Mesenchymal stem cell (in vitro differentiated cells and primary cell): ENCODE measurements at regions not wholly inside any gene's neighbourhood (a gene's known extent, or its start where the extent isn't known, plus 50 kb on each side); places are given as distances from the start of the nearest gene placed in this dataset.

ENCODE experiments used
- DNase-seq: peaks from one replicate; pipeline ENCODE4 v3.0.0-alpha.2; 2013
- H2AFZ ChIP-seq: one replicate; pipeline ENCODE4 v1.6.1; 2013; ENCODE audit warnings: low read depth, mild to moderate bottlenecking, control low read depth, inconsistent platforms, low read length, moderate library complexity
- H2AK5ac ChIP-seq: 2 replicates; pipeline ENCODE4 v1.6.1; 2013; ENCODE audit warnings: low read length, moderate library complexity, mild to moderate bottlenecking, inconsistent platforms; ENCODE audit not compliant: severe bottlenecking
- H2BK120ac ChIP-seq: one replicate; pipeline ENCODE4 v1.6.1; 2013; ENCODE audit warnings: low read depth, mild to moderate bottlenecking, inconsistent platforms, low read length, moderate library complexity
- H2BK12ac ChIP-seq, 2 experiments: one replicate each; pipeline ENCODE4 v1.6.1; 2013; ENCODE audit warnings: inconsistent platforms in 2 of 2, low read length in 2 of 2, mild to moderate bottlenecking in 2 of 2, moderate library complexity in 2 of 2, control low read depth in 1 of 2
- H2BK15ac ChIP-seq: one replicate; pipeline ENCODE4 v1.6.1; 2013; ENCODE audit warnings: mild to moderate bottlenecking, low read depth, inconsistent platforms; ENCODE audit not compliant: poor library complexity, severe bottlenecking
- H2BK5ac ChIP-seq: 2 replicates; pipeline ENCODE4 v1.6.1; 2013; ENCODE audit warnings: low read depth, mild to moderate bottlenecking, low read length, control low read depth, inconsistent platforms; ENCODE audit not compliant: poor library complexity, severe bottlenecking
- H3K14ac ChIP-seq, 2 experiments: one replicate each; pipeline ENCODE4 v1.6.1; 2013; ENCODE audit warnings: inconsistent platforms in 2 of 2, low read length in 2 of 2, control low read depth in 1 of 2, mild to moderate bottlenecking in 1 of 2, moderate library complexity in 1 of 2
- H3K18ac ChIP-seq, 2 experiments: one replicate each; pipeline ENCODE4 v1.6.1; 2013; ENCODE audit warnings: inconsistent platforms in 2 of 2, low read length in 2 of 2, control low read depth in 1 of 2, low read depth in 1 of 2, mild to moderate bottlenecking in 1 of 2
- H3K23ac ChIP-seq, 2 experiments: one replicate each; pipeline ENCODE4 v1.6.1; 2013; ENCODE audit warnings: inconsistent platforms in 2 of 2, low read length in 2 of 2, mild to moderate bottlenecking in 2 of 2, moderate library complexity in 2 of 2, control low read depth in 1 of 2
- H3K27ac ChIP-seq: 2 replicates; pipeline ENCODE4 v1.5.1; 2013; ENCODE audit warnings: mild to moderate bottlenecking, moderate library complexity, low read length, control low read depth, inconsistent platforms; ENCODE audit not compliant: poor library complexity, severe bottlenecking
- H3K27me3 ChIP-seq, 2 experiments: 2 replicates each; pipeline versions ENCODE4 v1.6.1 to v1.7.0; 2013; ENCODE audit warnings: low read length in 2 of 2, mild to moderate bottlenecking in 2 of 2, moderate library complexity in 2 of 2, control low read depth in 1 of 2, inconsistent platforms in 1 of 2; ENCODE audit not compliant: control insufficient read depth in 1 of 2, insufficient read depth in 1 of 2
- H3K36me3 ChIP-seq, 2 experiments: 2 replicates each; pipeline versions ENCODE4 v1.6.1 to v1.7.0; 2013; ENCODE audit warnings: low read length in 2 of 2, control low read depth in 1 of 2, inconsistent platforms in 1 of 2, low read depth in 1 of 2, mild to moderate bottlenecking in 1 of 2; ENCODE audit not compliant: insufficient read depth in 2 of 2, control insufficient read depth in 1 of 2
- H3K4ac ChIP-seq, 2 experiments: one replicate each; pipeline ENCODE4 v1.6.1; 2013; ENCODE audit warnings: inconsistent platforms in 2 of 2, low read length in 2 of 2, mild to moderate bottlenecking in 2 of 2, moderate library complexity in 2 of 2, control low read depth in 1 of 2, low read depth in 1 of 2
- H3K4me1 ChIP-seq: 2 replicates; pipeline ENCODE4 v1.6.1; 2013; ENCODE audit warnings: low read depth, low read length, control low read depth; ENCODE audit not compliant: control insufficient read depth, insufficient read depth
- H3K4me2 ChIP-seq: 2 replicates; pipeline ENCODE4 v1.6.1; 2013; ENCODE audit warnings: low read length, mild to moderate bottlenecking, inconsistent platforms; ENCODE audit not compliant: poor library complexity, severe bottlenecking
- H3K4me3 ChIP-seq, 2 experiments: 2 replicates each; pipeline versions ENCODE4 v1.5.1 to v1.7.0; 2013; ENCODE audit warnings: low read length in 2 of 2, mild to moderate bottlenecking in 2 of 2, control low read depth in 1 of 2, low read depth in 1 of 2; ENCODE audit not compliant: insufficient read depth in 1 of 2
- H3K79me1 ChIP-seq: replicated peaks from 2 replicates; pipeline ENCODE4 v1.6.1; 2013; ENCODE audit warnings: mild to moderate bottlenecking, control low read depth, low read length, inconsistent platforms; ENCODE audit not compliant: poor library complexity, severe bottlenecking
- H3K9ac ChIP-seq: 2 replicates; pipeline ENCODE4 v1.7.0; 2013; ENCODE audit warnings: mild to moderate bottlenecking, low read length, moderate library complexity
- H3K9me3 ChIP-seq: 2 replicates; pipeline ENCODE4 v1.7.0; 2013; ENCODE audit warnings: mild to moderate bottlenecking, low read length; ENCODE audit not compliant: control insufficient read depth
- H4K8ac ChIP-seq: one replicate; pipeline ENCODE4 v1.6.1; 2013; ENCODE audit warnings: inconsistent platforms, mild to moderate bottlenecking, low read length, moderate library complexity
- H4K91ac ChIP-seq: one replicate; pipeline ENCODE4 v1.6.1; 2013; ENCODE audit warnings: mild to moderate bottlenecking, low read length, inconsistent platforms
- WGBS: methylation state at CpG from one replicate; pipeline ENCODE4 v1.1.7; 2013; ENCODE audit warnings: mixed read lengths; 5-methylcytosine and 5-hydroxymethylcytosine counted together

DNA sequence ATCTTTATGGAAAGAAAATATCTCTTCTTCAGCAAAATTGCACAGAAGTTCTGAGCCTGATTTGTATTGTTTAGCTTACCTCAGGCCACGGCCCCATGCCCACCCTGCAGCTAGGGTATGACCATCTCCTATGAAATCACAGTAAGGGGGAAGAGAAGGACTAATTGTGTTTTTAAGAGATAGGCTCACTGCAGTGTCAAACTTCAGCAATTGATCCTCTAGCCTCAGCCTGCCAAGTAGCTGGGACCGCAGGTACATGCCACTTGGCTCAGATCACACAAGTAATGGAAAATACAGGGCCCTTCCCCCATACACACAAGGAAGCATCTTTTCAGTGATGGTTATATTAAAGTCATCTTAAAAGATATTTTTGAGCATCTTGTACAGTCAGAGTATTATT lies 60.0 kb downstream of the DMAC1 start:
- no peak overlapping the region for H3K18ac ChIP-seq
- no peak overlapping the region for H2AK5ac ChIP-seq
- H2BK12ac ChIP-seq: no peak overlapping the region
- no peak overlapping the region for H2BK15ac ChIP-seq
- no peaks in the 10 kb centered on the region for H3K79me1 ChIP-seq
- no peak overlapping the region for H4K8ac ChIP-seq
- no peak overlapping the region for H3K14ac ChIP-seq
- no peak overlapping the region for H2AFZ ChIP-seq
- H3K9me3 ChIP-seq: no peaks in the 10 kb centered on the region
- no peak overlapping the region for H3K4me3 ChIP-seq
- H3K27ac ChIP-seq: no peak overlapping the region
- H4K91ac ChIP-seq: no peak overlapping the region
- DNase-seq: no peak
- H3K9ac ChIP-seq: no peak overlapping the region
- 79% methylated on average over 1 of the region's 2 CpGs for WGBS
- no peaks in the 10 kb centered on the region for H3K27me3 ChIP-seq
- H2BK120ac ChIP-seq: no peak overlapping the region
- no peaks in the 10 kb centered on the region for H3K4me1 ChIP-seq
- H3K23ac ChIP-seq: no peak overlapping the region
- H3K4ac ChIP-seq: no peak overlapping the region
- no peaks in the 10 kb centered on the region for H3K36me3 ChIP-seq
- no peak overlapping the region for H2BK5ac ChIP-seq
- no peak overlapping the region for H3K4me2 ChIP-seq

DNA sequence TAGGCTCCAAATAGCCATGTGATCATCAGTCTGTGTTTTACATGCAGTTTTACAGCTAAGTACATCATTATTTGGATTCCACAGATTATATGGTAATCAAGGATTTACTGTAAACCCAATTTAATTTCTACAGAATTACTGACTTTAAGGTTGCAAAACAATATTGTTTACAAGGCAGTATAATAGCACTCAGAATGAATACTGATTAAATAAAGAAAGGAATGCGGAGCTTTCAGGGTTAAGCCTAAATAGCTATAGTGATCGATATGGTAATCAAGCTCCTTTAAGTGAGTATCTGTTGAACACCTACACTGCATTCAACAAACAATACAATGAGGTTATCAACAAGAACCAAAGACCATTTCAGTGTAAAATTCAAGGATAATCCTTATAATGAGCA lies 64.3 kb downstream of the DMAC1 start:
- Histone ChIP-seq H3K23ac (no peak overlapping the region), H3K4ac (no peak overlapping the region), H3K4me2 (no peak overlapping the region), H3K9ac (no peak overlapping the region), H2BK15ac (no peak overlapping the region), H2AFZ (no peak overlapping the region), H3K27me3 (no peaks in the 10 kb centered on the region), H3K9me3 (no peaks in the 10 kb centered on the region), H4K91ac (no peak overlapping the region), H2BK12ac (no peak overlapping the region), H3K27ac (no peak overlapping the region), H2AK5ac (no peak overlapping the region), H3K79me1 (no peaks in the 10 kb centered on the region), H4K8ac (no peak overlapping the region), H2BK120ac (no peak overlapping the region), H3K36me3 (no peaks in the 10 kb centered on the region), H3K4me1 (no peaks in the 10 kb centered on the region), H2BK5ac (no peak overlapping the region), H3K4me3 (no peak overlapping the region), H3K14ac (no peak overlapping the region), H3K18ac (no peak overlapping the region)
- no CpG with 5 or more reads among the region's 2 CpGs for WGBS
- no peak for DNase-seq

DNA sequence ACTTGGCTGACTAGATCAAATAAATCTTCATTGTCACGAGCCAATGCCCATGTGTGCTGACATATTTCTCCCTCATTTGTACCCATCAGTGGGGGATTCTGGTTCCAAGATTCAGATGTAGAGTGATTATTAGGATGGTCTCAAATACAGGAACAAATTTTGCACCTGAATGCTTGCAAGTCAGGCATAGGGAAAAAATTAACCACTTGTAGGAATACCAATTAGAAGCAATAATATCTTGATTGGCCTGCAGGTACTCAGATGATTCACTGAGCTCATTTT lies 69.5 kb downstream of the DMAC1 start:
- H2AK5ac ChIP-seq: no peak overlapping the region
- no peaks in the 10 kb centered on the region for H3K4me1 ChIP-seq
- no peak overlapping the region for H2BK15ac ChIP-seq
- H3K27ac ChIP-seq: no peak overlapping the region
- no peak overlapping the region for H3K14ac ChIP-seq
- 60% methylated on average over 1 of the region's 1 CpG for WGBS
- H3K4me2 ChIP-seq: no peak overlapping the region
- no peak overlapping the region for H2BK120ac ChIP-seq
- no peak overlapping the region for H2AFZ ChIP-seq
- H3K4ac ChIP-seq: no peak overlapping the region
- no peak overlapping the region for H2BK5ac ChIP-seq
- H4K8ac ChIP-seq: no peak overlapping the region
- H3K27me3 ChIP-seq: no peaks in the 10 kb centered on the region
- H3K9ac ChIP-seq: no peak overlapping the region
- H3K9me3 ChIP-seq: no peaks in the 10 kb centered on the region
- no peak overlapping the region for H3K4me3 ChIP-seq
- DNase-seq: no peak
- H3K36me3 ChIP-seq: no peaks in the 10 kb centered on the region
- H3K23ac ChIP-seq: no peak overlapping the region
- no peak overlapping the region for H3K18ac ChIP-seq
- H2BK12ac ChIP-seq: no peak overlapping the region
- H4K91ac ChIP-seq: no peak overlapping the region
- no peaks in the 10 kb centered on the region for H3K79me1 ChIP-seq

DNA sequence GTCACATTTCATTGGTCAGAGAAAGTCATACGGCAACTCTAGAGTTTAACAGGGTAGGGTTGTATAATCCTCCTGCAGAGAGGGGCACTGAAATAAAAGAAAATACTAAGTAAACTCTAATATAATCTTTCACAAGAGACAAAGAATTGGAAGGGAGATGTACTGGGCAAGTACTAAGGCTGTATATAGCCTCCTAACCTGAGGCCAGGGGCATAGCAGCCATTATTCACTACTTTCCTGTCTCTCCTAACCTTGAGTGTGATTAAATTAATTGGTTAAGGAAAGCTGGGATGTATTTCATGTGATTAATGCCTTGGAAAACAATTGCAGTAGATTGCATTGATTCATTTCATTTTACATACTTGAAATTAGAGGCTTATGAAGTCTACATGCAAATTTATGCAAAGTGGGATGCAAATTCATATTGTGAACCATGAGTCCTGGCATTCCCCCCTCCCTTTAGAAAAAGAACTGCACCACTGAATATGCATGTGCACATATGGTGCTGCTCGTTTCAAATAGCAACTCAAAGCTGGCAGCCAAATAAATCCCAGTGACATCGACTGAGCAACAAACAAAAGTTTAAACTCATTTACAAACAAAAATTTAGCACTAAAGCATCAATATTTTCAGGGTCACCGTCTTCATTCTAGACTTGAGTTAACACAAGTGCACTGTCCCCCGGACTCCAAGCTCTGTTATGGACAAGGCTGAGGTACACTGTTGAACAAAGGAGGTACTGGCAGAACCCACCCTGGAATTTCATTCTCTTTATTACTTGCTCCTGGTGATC lies 70.0 kb downstream of the DMAC1 start:
- no peak overlapping the region for H2BK5ac ChIP-seq
- no peak overlapping the region for H3K4me3 ChIP-seq
- no peak for DNase-seq
- no peaks in the 10 kb centered on the region for H3K4me1 ChIP-seq
- no peaks in the 10 kb centered on the region for H3K36me3 ChIP-seq
- H3K27ac ChIP-seq: no peak overlapping the region
- H2BK15ac ChIP-seq: no peak overlapping the region
- no peaks in the 10 kb centered on the region for H3K27me3 ChIP-seq
- H3K9ac ChIP-seq: no peak overlapping the region
- H2AK5ac ChIP-seq: no peak overlapping the region
- no peak overlapping the region for H3K4ac ChIP-seq
- no peak overlapping the region for H3K14ac ChIP-seq
- H2BK12ac ChIP-seq: no peak overlapping the region
- H3K4me2 ChIP-seq: no peak overlapping the region
- no peak overlapping the region for H4K91ac ChIP-seq
- 72% methylated on average over 4 of the region's 5 CpGs for WGBS
- H3K18ac ChIP-seq: no peak overlapping the region
- H3K23ac ChIP-seq: no peak overlapping the region
- H2AFZ ChIP-seq: no peak overlapping the region
- no peaks in the 10 kb centered on the region for H3K79me1 ChIP-seq
- no peak overlapping the region for H2BK120ac ChIP-seq
- H4K8ac ChIP-seq: no peak overlapping the region
- H3K9me3 ChIP-seq: no peaks in the 10 kb centered on the region
